Epithelial cell of prostate (primary cell): ENCODE measurements at regions not wholly inside any gene's neighbourhood (a gene's known extent, or its start where the extent isn't known, plus 50 kb on each side); places are given as distances from the start of the nearest gene placed in this dataset.
"Not testable (repeated sequence)": the region's sequence is repeated elsewhere in the genome, so short reads cannot be mapped to it uniquely, and the experiment has no call there.

Experiments
- DNase-seq: peaks from one replicate; pipeline ENCODE4 v3.0.0-alpha.2; 2011; ENCODE audit warnings: low read depth, low spot score
- H3K27ac ChIP-seq: fragments of 450-650 bp; 2 replicates; pipeline ENCODE4 v1.5.1; 2017; ENCODE audit warnings: mild to moderate bottlenecking

- H3K27ac ChIP-seq = peak overlapping the region; percentile 69
- DNase-seq = no peak
Measured at GRCh38 chr5:153159616-153160015, 330.9 kb upstream of the GRIA1 start.

DNA sequence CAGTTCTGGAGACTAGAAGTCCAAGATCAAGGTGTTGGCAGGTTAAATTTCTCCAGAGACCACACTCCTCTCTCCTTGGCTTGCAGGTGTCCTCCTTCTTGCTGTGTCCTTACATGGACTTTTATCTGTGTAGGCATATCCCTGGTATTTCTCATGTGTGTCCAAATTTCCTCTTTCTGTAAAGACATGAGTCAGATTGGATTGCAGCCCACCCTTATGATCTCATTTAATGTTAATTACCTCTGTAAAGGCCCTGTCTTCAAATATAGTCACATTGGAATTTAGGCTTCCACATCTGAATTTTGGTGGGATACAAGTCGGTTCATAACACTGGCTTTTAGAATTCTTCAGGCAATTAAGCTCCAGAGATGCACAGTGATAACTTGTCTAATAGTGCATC is 322.2 kb upstream of the GRIA1 start:
- no peak overlapping the region for H3K27ac ChIP-seq
- no peak for DNase-seq

DNA sequence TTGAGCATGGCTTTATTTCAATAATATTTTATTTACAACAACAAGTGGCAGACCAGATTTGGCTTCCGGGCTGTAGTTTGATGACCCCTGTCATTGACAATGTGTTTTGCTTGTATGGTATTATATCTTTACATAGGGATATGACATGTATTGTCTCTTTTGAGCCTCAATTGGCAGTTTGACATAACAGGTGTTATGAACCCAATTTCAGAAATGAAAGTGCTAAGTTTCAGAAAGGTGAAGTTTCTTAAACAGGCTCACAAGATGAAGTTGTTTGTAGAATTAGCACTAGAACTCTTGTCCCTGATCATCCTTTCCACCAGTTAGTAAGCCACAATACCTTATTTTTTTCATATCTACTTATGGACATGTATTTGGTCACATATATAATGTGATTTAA is 303.0 kb upstream of the GRIA1 start:
- DNase-seq = no peak

DNA sequence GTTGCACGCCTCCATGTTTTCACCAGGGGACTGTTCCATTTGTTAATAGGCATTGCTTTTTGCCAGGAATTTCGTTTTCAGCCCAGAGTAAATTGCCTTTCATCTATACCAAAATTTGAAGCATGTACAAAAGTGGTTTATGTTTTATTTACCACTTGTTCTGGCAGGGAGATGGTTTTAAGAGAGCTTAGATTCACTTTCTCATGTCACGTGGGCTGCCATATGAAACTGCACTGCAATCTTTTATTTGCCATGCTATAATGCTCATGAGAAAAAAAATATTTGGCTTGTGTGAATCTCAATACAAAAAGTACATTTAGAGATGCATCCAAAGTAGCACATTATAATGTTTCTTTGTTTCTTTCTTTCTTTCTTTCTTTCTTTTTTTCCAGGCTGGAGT is 284.1 kb upstream of the GRIA1 start:
- H3K27ac ChIP-seq = no peak overlapping the region
- no peak for DNase-seq

More for the DNA sequence above, 303.0 kb upstream of the GRIA1 start:
- H3K27ac ChIP-seq = no peak overlapping the region

DNA sequence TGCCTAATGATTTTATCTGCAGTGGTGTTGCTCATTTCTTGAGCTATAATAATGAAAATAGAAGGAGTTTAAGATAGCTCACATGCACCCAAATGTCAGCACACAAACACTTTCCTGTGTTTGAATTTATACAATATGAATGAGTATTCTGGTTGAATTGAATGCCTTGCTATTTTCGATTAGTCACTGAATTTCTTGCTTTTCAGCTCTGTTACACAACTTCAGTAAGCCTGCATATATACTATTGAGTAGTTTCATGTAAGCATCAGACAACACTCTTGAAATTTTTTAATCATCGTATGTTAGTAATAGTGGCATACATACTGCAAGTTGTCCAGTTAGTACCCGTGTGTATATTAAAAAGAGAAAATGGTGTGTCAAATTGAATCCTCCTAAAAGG is 281.5 kb upstream of the GRIA1 start:
- DNase-seq = no peak
- no peak overlapping the region for H3K27ac ChIP-seq

GRCh38 chr5:153209687-153210086 is 280.8 kb upstream of the GRIA1 start:
- no peak overlapping the region for H3K27ac ChIP-seq
- DNase-seq = no peak

GRCh38 chr5:153211076-153211475 is 279.4 kb upstream of the GRIA1 start:
- no peak for DNase-seq
- H3K27ac ChIP-seq = no peak overlapping the region

GRCh38 chr5:153212471-153212870 is 278.0 kb upstream of the GRIA1 start:
- DNase-seq = no peak
- no peak overlapping the region for H3K27ac ChIP-seq

DNA sequence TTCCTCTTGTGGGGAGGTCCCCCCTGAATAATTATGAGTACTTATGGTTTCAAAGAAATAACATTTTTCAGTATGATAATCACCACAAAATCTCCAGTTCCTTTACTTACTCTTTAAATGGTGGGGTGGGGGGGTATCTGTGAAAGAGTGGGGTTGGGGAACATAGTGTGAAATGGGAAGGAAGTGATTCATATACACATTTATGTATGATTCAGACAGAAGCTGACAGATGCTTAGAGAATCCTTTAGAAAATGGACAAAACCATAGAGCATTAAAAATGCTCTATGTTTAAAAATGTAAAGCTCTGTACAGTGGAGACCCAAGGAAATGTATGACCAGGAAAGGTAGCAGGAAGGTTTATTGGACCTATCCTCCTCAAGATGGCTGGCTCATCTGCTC is 267.5 kb upstream of the GRIA1 start:
- DNase-seq = no peak
- no peak overlapping the region for H3K27ac ChIP-seq

- H3K27ac ChIP-seq = no peak overlapping the region
- no peak for DNase-seq
Measured at GRCh38 chr5:153223376-153223775, 267.1 kb upstream of the GRIA1 start.

GRCh38 chr5:153224651-153225050 is 265.8 kb upstream of the GRIA1 start:
- no peak overlapping the region for H3K27ac ChIP-seq
- DNase-seq = no peak

- DNase-seq = no peak
- H3K27ac ChIP-seq = no peak overlapping the region
Measured at GRCh38 chr5:153233933-153234332, 256.5 kb upstream of the GRIA1 start.

DNA sequence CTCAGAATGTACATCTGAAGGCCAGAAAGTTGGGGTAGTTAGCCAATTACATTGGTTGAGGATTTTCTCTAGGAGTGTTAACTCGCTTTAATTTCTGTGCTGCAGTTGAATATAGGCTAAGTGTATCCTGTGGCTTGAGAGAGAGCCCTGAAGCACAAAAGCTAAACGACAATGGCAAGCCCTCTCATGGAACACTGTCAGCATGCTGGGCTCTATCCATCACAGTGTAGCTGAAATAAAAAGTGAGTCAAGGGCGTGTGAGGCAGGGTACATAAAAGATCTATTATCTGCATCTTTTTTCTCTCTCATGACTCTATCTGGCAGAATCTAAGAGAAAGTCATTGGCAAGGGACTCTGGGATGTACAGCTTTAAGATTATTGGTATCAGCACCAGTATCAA is 254.2 kb upstream of the GRIA1 start:
- DNase-seq = no peak
- H3K27ac ChIP-seq = no peak overlapping the region

GRCh38 chr5:153237671-153238332 is 252.7 kb upstream of the GRIA1 start:
- DNase-seq = no peak

DNA sequence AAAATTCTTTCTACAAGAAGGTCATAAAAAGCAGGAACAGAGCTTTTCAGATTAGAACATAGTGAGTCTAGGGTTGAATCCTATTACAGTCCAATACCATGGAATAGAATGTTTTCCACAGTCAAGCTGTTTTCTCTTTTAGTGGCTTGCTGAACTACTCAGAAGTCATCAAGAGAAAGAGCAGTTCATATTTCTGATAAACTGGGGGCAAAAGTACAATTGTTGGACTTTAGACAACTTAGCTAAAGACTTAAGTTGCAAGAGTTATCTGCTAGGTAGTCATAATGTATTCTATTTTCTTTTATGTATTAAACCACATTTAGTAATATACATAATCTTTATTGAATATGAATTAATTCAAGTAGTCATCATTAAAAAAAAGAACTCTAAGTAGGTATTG is 233.1 kb upstream of the GRIA1 start:
- no peak for DNase-seq
- no peak overlapping the region for H3K27ac ChIP-seq

More at GRCh38 chr5:153237671-153238332, 252.7 kb upstream of the GRIA1 start:
- H3K27ac ChIP-seq = no peak overlapping the region

DNA sequence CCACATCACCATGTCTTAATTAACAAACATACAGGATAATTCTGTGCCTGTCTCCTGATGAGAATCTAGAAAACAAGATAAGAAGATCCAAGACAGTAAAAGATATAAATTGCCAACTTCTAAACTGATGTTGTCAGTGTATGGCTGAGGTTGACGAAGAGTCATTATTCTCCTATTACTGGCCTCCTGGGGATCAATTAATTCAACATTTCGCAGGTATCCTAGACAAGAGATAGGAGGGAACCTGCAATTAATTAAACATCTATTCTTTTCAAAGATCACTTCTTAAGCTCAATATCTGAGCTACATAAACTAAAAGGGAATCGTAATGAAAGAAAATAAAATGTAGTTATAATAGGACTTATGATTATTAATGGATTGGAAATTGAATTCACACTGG is 232.0 kb upstream of the GRIA1 start:
- no peak for DNase-seq
- H3K27ac ChIP-seq = no peak overlapping the region

DNA sequence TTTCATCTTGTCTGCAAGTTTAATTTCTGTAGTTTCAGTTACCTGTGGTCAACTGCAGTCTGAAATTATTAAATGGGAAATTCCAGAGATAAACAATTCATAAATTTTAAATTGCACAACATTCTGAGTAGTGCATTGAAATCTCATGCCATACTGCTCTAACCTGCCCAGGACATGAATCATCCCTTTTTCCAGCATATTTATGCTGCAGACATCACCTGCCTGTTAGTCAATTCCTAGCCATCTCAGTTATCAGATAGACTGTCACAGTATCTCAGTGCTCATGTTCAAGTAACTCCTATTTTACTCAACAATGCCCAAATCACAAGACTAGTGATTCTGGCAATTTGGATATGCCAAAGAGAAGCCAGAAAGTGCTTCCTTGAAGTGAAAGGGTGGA is 223.0 kb upstream of the GRIA1 start:
- H3K27ac ChIP-seq = peak overlapping the region; percentile 13
- DNase-seq = peak; percentile 81

DNA sequence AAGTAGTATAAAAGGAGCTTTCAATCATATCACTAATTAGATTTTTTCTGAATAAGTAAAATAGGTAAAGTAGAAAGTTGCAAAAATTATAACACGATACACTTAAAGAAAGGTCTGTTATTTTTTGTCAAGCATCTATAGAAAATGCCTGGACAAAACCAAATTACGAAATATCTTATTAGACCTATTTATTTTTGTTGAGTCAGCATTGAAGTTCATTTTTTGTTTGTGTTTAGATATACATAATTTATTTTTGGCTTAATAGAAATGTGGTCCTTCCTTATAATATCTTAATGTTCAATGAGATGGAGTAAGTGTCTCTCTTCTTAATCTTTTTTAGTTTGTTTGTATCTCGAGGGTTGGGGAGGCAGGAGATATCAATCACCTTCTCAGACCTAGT is 214.8 kb upstream of the GRIA1 start:
- no peak for DNase-seq
- no peak overlapping the region for H3K27ac ChIP-seq

DNA sequence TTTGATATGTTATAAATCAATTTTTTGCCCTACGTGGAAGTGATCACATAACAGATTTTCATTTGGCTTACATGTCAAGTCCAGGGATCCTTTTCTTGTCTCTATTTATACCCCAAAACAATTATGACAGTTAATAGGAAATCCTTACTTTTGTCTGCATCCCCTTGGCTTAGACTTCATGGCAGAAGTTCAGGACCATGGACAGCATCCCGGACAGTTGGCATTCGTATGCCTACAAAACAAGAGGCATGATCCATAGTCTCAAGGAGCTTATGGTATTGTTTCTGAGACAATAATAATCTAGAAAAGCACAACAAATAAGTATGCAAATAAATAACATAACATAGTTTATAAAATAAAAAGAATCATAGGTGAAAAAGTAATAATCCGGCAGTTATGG is 214.3 kb upstream of the GRIA1 start:
- no peak overlapping the region for H3K27ac ChIP-seq
- no peak for DNase-seq

DNA sequence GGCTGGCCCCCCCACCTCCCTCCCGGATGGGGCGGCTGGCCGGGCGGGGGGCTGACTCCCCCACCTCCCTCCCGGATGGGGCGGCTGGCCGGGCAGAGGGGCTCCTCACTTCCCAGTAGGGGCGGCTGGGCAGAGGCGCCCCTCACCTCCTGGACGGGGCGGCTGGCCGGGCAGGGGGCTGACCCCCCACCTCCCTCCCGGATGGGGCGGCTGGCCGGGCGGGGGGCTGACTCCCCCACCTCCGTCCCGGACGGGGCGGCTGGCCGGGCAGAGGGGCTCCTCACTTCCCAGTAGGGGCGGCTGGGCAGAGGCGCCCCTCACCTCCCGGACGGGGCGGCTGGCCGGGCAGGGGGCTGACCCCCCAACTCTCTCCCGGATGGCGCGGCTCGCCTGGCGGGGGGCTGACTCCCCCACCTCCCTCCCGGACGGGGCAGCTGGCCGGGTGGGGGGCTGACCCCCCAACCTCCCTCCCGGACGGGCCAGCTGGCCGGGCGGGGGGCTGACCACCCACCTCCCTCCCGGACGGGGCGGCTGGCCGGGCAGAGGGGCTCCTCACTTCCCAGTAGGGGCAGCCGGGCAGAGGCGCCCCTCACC is 194.1 kb upstream of the GRIA1 start:
- not testable (repeated sequence) for DNase-seq, H3K27ac ChIP-seq

GRCh38 chr5:153299891-153300290 is 190.6 kb upstream of the GRIA1 start:
- no peak for DNase-seq
- no peak overlapping the region for H3K27ac ChIP-seq

GRCh38 chr5:153308282-153308681 is 182.2 kb upstream of the GRIA1 start:
- DNase-seq = no peak
- no peak overlapping the region for H3K27ac ChIP-seq
